EH (cell line): ENCODE measurements at regions not wholly inside any gene's neighbourhood (a gene's known extent, or its start where the extent isn't known, plus 50 kb on each side); places are given as distances from the start of the nearest gene placed in this dataset.

Source experiments
- DNase-seq: peaks from one replicate; pipeline ENCODE4 v3.0.0-alpha.2; 2015; ENCODE audit warnings: low read depth

GRCh38 chr20:40390654-40391053, 298.4 kb downstream of the MAFB start:
- no peak for DNase-seq

GRCh38 chr20:40370800-40371199, 318.2 kb downstream of the MAFB start:
- DNase-seq: no peak

- no peak for DNase-seq
Observed at GRCh38 chr20:40368876-40369275, 320.2 kb downstream of the MAFB start.

GRCh38 chr20:40361916-40362315, 327.1 kb downstream of the MAFB start:
- no peak for DNase-seq

- DNase-seq: no peak
Observed at GRCh38 chr20:40359131-40359912, 329.7 kb downstream of the MAFB start.

GRCh38 chr20:40354880-40355279, 334.2 kb downstream of the MAFB start:
- DNase-seq: no peak

- no peak for DNase-seq
Observed at GRCh38 chr20:40343390-40343789, 345.6 kb downstream of the MAFB start.

GRCh38 chr20:40341561-40341960, 347.5 kb downstream of the MAFB start:
- DNase-seq: no peak

GRCh38 chr20:40339661-40340449, 349.2 kb downstream of the MAFB start:
- no peak for DNase-seq

- no peak for DNase-seq
Observed at GRCh38 chr20:40336533-40336932, 352.5 kb downstream of the MAFB start.

- DNase-seq: no peak
Observed at GRCh38 chr20:40335901-40336351, 353.1 kb downstream of the MAFB start.

GRCh38 chr20:40335437-40335836, 353.6 kb downstream of the MAFB start:
- no peak for DNase-seq

GRCh38 chr20:40333591-40333990, 355.4 kb downstream of the MAFB start:
- DNase-seq: no peak

GRCh38 chr20:40331807-40332560, 357.1 kb downstream of the MAFB start:
- DNase-seq: no peak

GRCh38 chr20:40331249-40331648, 357.8 kb downstream of the MAFB start:
- DNase-seq: no peak

- DNase-seq: no peak
Observed at GRCh38 chr20:40329321-40329720, 359.7 kb downstream of the MAFB start.

- no peak for DNase-seq
Observed at GRCh38 chr20:40326784-40327183, 362.3 kb downstream of the MAFB start.

GRCh38 chr20:40325006-40325568, 363.9 kb downstream of the MAFB start:
- DNase-seq: no peak

- DNase-seq: no peak
Observed at GRCh38 chr20:40323361-40323794, 365.7 kb downstream of the MAFB start.

- no peak for DNase-seq
Observed at GRCh38 chr20:40322941-40323340, 366.1 kb downstream of the MAFB start.

- DNase-seq: no peak
Observed at GRCh38 chr20:40320517-40321011, 368.5 kb downstream of the MAFB start.
